Memory B cell (primary cell): ENCODE measurements at regions not wholly inside any gene's neighbourhood (a gene's known extent, or its start where the extent isn't known, plus 50 kb on each side); places are given as distances from the start of the nearest gene placed in this dataset.

Experiments
- ATAC-seq: fragments of 150-1000 bp; cut with Tn5 transposase; 2 replicates; pipeline ENCODE4 v1.10.0; 2021; ENCODE audit warnings: low read depth, mild to moderate bottlenecking, moderate library complexity
- DNase-seq, 2 donors: peaks; one replicate each; pipeline ENCODE4 v3.0.0; 2022; ENCODE audit warnings: low spot score in 2 of 2
- H3K27ac Mint-ChIP-seq: one replicate; pipeline ENCODE4 v1.8.0; 2022; ENCODE audit warnings: mild to moderate bottlenecking, moderate library complexity, mixed read lengths
- H3K27me3 Mint-ChIP-seq: one replicate; pipeline ENCODE4 v1.8.0; 2022; ENCODE audit warnings: mixed read lengths
- H3K36me3 Mint-ChIP-seq: one replicate; pipeline ENCODE4 v1.8.0; 2022; ENCODE audit warnings: mild to moderate bottlenecking, mixed read lengths
- H3K4me1 Mint-ChIP-seq: one replicate; pipeline ENCODE4 v1.8.0; 2022; ENCODE audit warnings: mixed read lengths
- H3K4me3 Mint-ChIP-seq: one replicate; pipeline ENCODE4 v1.8.0; 2022; ENCODE audit warnings: mild to moderate bottlenecking, moderate library complexity, mixed read lengths
- H3K9me3 Mint-ChIP-seq: one replicate; pipeline ENCODE4 v1.8.0; 2022; ENCODE audit warnings: mixed read lengths

DNA sequence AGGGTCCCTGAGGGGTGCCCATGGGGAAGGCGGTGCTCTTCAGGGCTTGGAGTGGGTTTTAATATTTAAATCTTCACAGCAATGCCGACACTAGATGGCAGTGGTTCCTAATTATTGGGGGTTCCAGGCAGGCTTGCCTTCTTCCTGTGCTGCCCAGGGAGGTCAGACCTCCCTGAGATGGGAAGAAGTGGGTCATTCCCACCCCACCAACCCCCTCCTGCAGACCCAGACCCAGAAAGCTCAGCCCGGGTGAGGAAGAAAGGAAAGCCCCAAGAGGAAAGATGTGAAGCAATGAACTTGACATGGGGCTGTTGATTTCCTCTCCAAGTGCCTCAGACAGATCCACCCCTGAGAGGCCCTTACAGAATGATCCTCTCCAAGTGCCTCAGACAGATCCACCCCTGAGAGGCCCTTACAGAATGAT lies 85.1 kb upstream of the LANCL2 start:
- no peak overlapping the region for H3K27ac Mint-ChIP-seq
- DNase-seq, result peak; percentile 53 to 60
- H3K36me3 Mint-ChIP-seq, result no peaks in the 10 kb centered on the region
- no peaks in the 10 kb centered on the region for H3K4me1 Mint-ChIP-seq
- H3K9me3 Mint-ChIP-seq, result no peaks in the 10 kb centered on the region
- H3K27me3 Mint-ChIP-seq, result peaks cover 3% of the 10 kb centered on the region
- ATAC-seq, result peak; percentile 70
- H3K4me3 Mint-ChIP-seq, result no peak overlapping the region

DNA sequence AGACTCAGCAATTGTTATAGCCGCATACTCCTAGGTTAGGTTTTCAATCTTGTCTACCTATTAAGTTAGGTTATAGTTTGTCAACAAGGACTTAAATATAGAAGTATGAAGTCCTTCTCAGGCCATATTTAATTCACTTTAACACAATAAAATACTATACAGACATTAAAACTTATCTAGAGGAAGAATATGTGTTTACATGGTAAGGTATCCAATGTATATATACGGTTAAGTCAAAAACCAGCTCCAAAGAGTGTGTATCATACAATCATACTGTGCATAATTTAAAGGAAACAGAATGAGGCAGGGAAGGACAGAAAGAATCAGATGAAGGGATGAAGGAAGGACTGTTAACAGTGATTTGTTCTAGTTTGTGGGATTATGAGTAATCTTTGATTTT lies 79.5 kb upstream of the LANCL2 start:
- DNase-seq, result no peak
- Mint-ChIP-seq H3K4me3 (no peak overlapping the region), H3K27ac (no peak overlapping the region), H3K4me1 (no peaks in the 10 kb centered on the region), H3K36me3 (no peaks in the 10 kb centered on the region), H3K9me3 (no peaks in the 10 kb centered on the region), H3K27me3 (peaks cover 3% of the 10 kb centered on the region)
- ATAC-seq, result no peak

DNA sequence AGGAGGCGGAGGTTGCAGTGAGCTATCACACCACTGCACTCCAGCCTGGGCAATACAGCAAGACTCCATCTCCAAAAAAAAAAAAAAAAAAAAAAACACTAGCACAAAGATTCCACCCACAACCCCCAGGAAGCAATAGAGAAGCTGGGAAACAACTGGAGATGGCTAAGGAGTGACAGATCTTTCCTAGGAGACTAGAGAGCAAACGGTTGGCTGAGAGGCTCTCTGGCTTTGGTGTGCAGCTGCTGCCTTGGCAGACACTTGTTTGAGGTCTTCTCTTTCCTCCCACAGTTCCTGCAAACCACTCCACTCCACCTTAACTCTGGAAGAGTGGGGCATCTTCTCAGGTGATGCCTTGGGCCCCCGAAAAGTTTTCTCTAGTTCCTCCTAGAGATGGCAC lies 78.5 kb upstream of the LANCL2 start:
- H3K9me3 Mint-ChIP-seq, result no peaks in the 10 kb centered on the region
- no peak overlapping the region for H3K27ac Mint-ChIP-seq
- peaks cover 3% of the 10 kb centered on the region for H3K27me3 Mint-ChIP-seq
- no peaks in the 10 kb centered on the region for H3K36me3 Mint-ChIP-seq
- DNase-seq, result no peak
- H3K4me3 Mint-ChIP-seq, result no peak overlapping the region
- no peaks in the 10 kb centered on the region for H3K4me1 Mint-ChIP-seq
- no peak for ATAC-seq

GRCh38 chr7:55288070-55288824 lies 76.9 kb upstream of the LANCL2 start:
- no peak for DNase-seq
- H3K9me3 Mint-ChIP-seq, result no peaks in the 10 kb centered on the region

GRCh38 chr7:55296070-55296469 lies 69.1 kb upstream of the LANCL2 start:
- Mint-ChIP-seq H3K4me1 (no peaks in the 10 kb centered on the region), H3K27me3 (peaks cover 9% of the 10 kb centered on the region), H3K27ac (no peak overlapping the region), H3K9me3 (no peaks in the 10 kb centered on the region), H3K36me3 (no peaks in the 10 kb centered on the region), H3K4me3 (no peak overlapping the region)
- ATAC-seq, result no peak
- DNase-seq, result no peak

More at GRCh38 chr7:55288070-55288824, 76.9 kb upstream of the LANCL2 start:
- Mint-ChIP-seq H3K4me3 (no peak overlapping the region), H3K27ac (no peak overlapping the region), H3K36me3 (no peaks in the 10 kb centered on the region), H3K4me1 (no peaks in the 10 kb centered on the region), H3K27me3 (peaks cover 5% of the 10 kb centered on the region)
- ATAC-seq, result no peak

GRCh38 chr7:55299273-55299967 lies 65.7 kb upstream of the LANCL2 start:
- Mint-ChIP-seq H3K9me3 (no peaks in the 10 kb centered on the region), H3K27ac (no peak overlapping the region), H3K4me3 (no peak overlapping the region), H3K36me3 (no peaks in the 10 kb centered on the region), H3K27me3 (peaks cover 4% of the 10 kb centered on the region), H3K4me1 (peaks cover 4% of the 10 kb centered on the region)
- DNase-seq (no peak), ATAC-seq (no peak)

- no peak overlapping the region for H3K27ac Mint-ChIP-seq
- no peaks in the 10 kb centered on the region for H3K9me3 Mint-ChIP-seq
- peaks cover 4% of the 10 kb centered on the region for H3K4me1 Mint-ChIP-seq
- DNase-seq (no peak), ATAC-seq (no peak)
- no peaks in the 10 kb centered on the region for H3K36me3 Mint-ChIP-seq
- H3K4me3 Mint-ChIP-seq, result no peak overlapping the region
- peaks cover 6% of the 10 kb centered on the region for H3K27me3 Mint-ChIP-seq
These were observed 61.9 kb upstream of the LANCL2 start for GRCh38 chr7:55303220-55303619.

GRCh38 chr7:55304018-55304762 lies 60.9 kb upstream of the LANCL2 start:
- H3K9me3 Mint-ChIP-seq, result no peaks in the 10 kb centered on the region
- H3K36me3 Mint-ChIP-seq, result no peaks in the 10 kb centered on the region
- peaks cover 7% of the 10 kb centered on the region for H3K4me1 Mint-ChIP-seq
- H3K4me3 Mint-ChIP-seq, result no peak overlapping the region
- peaks cover 6% of the 10 kb centered on the region for H3K27me3 Mint-ChIP-seq
- no peak for DNase-seq
- no peak for ATAC-seq
- no peak overlapping the region for H3K27ac Mint-ChIP-seq

DNA sequence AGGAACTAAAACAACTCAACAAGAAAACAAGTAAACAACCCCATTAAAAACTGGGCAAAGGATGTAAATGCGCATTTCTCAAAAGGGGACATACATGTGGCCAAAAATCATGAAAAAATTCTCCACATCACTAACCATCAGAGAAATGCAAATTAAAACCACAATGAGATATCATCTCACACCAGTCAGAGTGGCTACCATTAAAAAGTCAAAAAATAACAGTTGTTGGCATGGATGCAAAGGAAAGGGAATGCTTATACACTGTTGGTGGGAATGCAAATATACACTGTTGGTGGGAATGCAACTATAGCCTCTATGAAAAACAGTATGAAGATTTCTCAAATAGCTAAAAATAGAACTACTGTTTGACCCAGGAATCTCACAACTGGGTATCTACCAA lies 60.0 kb upstream of the LANCL2 start:
- peaks cover 7% of the 10 kb centered on the region for H3K27me3 Mint-ChIP-seq
- no peak for ATAC-seq
- H3K27ac Mint-ChIP-seq, result no peak overlapping the region
- DNase-seq, result no peak
- no peak overlapping the region for H3K4me3 Mint-ChIP-seq
- no peaks in the 10 kb centered on the region for H3K36me3 Mint-ChIP-seq
- no peaks in the 10 kb centered on the region for H3K9me3 Mint-ChIP-seq
- H3K4me1 Mint-ChIP-seq, result peaks cover 10% of the 10 kb centered on the region

DNA sequence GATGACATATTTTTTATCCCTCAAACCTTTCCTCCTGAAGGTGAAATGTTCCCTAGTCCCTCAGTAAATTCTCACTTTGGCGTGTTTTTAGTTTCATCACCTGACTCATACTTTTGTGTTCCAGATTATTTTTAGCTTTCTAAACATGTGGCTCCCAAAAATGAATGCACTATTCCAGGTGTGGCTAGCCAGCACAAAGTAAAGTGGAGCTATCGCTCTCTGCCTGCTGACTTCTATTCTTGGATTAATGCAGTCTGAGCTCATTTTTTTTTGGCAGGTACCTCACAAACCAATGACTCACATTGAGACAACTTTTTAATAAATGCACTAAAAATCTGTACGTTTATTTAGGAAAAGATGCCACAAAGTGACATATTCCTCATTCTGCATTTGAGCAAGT lies 58.8 kb upstream of the LANCL2 start:
- H3K27me3 Mint-ChIP-seq, result peaks cover 9% of the 10 kb centered on the region
- peaks cover 2% of the 10 kb centered on the region for H3K9me3 Mint-ChIP-seq
- ATAC-seq (no peak), DNase-seq (no peak)
- H3K4me3 Mint-ChIP-seq, result no peak overlapping the region
- H3K4me1 Mint-ChIP-seq, result peaks cover 10% of the 10 kb centered on the region
- H3K36me3 Mint-ChIP-seq, result peaks cover 2% of the 10 kb centered on the region
- H3K27ac Mint-ChIP-seq, result no peak overlapping the region

DNA sequence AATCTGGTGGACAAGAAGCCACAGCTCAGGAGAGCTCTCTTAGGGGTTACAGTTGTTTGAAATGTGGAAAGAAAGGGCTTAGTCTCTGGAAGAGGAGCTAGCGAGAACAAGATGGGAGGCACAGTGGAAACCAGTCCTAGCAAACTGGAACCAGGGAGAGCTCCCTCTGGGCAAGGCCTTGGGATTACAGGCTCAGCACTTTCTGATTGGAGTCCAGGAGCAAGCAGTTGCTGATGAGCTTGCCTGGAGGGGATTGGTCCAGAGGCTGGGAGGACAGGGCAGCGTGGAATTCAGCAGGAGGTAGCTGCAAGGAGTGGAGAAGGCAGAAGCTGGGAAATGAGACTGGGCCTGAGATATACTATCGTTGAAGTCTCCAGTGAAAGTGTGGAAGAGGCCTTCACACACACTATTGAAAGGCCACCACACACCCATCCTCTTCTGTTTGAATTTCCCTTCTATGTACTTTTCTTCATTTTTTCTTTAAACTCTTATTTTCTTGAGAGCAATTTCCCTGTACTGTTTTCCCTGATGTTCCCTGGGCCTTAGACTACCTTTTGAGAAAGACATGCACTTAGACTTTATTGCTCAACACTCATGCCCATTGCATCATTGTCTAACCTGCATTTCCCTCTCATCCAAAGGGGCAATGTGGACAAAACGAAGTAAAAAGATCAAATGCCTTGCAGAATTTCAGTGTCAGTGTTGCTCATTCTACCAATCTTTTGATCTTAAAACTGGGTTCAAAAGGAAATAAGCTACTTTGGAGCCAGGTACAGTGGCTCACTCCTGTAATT lies 57.8 kb upstream of the LANCL2 start:
- Mint-ChIP-seq H3K36me3 (peaks cover 2% of the 10 kb centered on the region), H3K9me3 (peaks cover 4% of the 10 kb centered on the region), H3K4me3 (no peak overlapping the region), H3K4me1 (peaks cover 10% of the 10 kb centered on the region), H3K27me3 (peaks cover 9% of the 10 kb centered on the region), H3K27ac (no peak overlapping the region)
- DNase-seq (no peak), ATAC-seq (no peak)

- Mint-ChIP-seq H3K27me3 (peaks cover 7% of the 10 kb centered on the region), H3K4me3 (no peak overlapping the region), H3K4me1 (peaks cover 7% of the 10 kb centered on the region), H3K36me3 (peaks cover 2% of the 10 kb centered on the region), H3K9me3 (peaks cover 4% of the 10 kb centered on the region), H3K27ac (no peak overlapping the region)
- DNase-seq, result no peak
- ATAC-seq, result no peak
These were observed 56.8 kb upstream of the LANCL2 start for GRCh38 chr7:55308186-55308929.
